HG03354 (cell line): ENCODE measurements at regions not wholly inside any gene's neighbourhood (a gene's known extent, or its start where the extent isn't known, plus 50 kb on each side); places are given as distances from the start of the nearest gene placed in this dataset.
"Not testable (repeated sequence)": the region's sequence is repeated elsewhere in the genome, so short reads cannot be mapped to it uniquely, and the experiment has no call there.

Experiments
- ATAC-seq: cut with Tn5 transposase; IDR thresholded peaks from one replicate; pipeline ENCODE4 v1.9.1; 2021; ENCODE audit warnings: mild to moderate bottlenecking; ENCODE audit not compliant: unreplicated experiment, poor library complexity, severe bottlenecking

- ATAC-seq: no peak
Measured at GRCh38 chr12:91278126-91278525, 95.5 kb upstream of the DCN start.

- ATAC-seq: no peak
Measured at GRCh38 chr12:91276509-91276908, 93.9 kb upstream of the DCN start.

DNA sequence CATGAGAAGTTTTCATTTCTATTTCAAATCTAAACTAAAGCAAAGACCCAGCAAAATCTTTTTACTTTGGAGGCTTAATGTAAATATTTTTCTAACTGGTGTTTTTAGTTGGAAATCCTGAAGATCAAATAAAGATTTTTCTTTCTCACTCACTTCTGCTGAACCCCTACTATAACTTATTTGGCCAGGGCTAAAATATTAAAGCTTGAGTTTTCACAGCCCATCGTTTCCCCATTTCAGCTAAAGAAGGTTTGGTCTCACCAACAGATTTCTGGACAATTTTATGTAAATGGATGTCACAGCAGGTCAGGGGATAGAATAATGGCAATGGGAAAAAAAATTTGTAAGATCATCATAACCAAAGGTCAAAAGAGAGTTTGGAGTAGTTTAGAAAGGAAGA is 92.7 kb upstream of the DCN start:
- no peak for ATAC-seq

- ATAC-seq: no peak
Measured at GRCh38 chr12:91274916-91275315, 92.3 kb upstream of the DCN start.

DNA sequence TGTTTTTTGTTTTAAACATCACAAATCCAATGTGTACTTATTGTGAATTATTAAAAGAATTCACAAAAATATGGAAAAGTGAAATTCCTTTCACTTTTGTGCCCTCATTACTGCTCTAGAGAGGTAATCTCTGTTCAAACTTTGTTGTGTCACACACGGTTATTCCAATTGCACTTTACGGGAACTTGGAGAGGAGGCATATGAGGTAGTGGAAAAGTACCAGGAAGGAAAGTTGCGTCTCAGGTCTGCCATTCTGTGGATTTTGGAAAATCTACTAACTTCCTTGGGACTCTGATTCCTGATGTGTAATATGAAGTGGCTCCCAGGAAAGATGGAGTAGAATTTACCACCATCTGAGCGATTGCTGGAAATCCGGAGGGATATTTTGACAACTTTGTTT is 90.9 kb upstream of the DCN start:
- no peak for ATAC-seq

DNA sequence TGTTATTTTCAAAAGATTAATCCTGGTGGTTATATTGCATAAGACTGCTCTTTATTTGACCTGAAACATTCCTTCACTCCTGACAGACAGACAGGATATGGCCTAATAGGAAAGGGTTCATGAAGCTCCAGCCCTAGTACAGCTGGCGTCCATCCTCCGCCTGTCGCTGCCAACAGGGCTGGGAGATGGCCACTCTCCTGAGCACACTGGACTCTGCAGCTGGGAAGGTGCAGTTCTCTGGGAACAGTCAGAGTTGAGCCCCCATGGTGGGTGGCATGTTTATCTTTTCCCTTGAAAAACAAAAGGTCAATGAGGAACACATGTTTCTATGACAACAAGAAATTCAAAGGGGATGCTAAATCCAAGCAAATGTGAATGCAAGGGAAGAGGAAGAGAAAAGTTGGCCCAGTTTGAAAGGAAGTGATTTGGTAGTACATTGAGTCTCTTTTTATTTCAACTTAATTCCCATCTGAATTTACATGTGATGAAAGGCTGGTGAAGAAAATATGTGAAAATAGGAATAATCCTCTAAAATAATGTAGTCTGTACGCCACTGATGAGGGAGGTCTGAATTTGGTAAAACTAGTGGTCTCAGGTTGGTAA is 89.9 kb upstream of the DCN start:
- no peak for ATAC-seq

DNA sequence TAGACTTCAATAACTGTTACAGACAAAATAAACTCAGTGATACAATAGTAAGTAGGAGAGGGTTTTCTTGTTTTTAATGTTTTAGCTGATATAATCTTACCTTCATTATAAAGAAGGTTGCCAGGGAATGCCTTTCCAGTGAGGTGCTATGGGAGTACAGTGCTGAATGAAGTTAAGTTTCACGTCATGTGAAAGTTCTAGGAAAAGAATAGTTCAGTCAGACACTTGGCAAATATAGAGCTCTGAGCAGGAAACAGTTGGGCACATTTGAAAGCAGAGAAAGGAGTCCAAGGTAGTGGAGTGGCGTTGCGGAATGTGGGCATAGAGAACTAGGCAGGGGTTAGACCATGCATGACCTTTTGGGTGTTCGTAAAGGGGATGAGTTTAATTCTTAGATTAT is 88.6 kb upstream of the DCN start:
- no peak for ATAC-seq

GRCh38 chr12:91267039-91267438 is 84.4 kb upstream of the DCN start:
- no peak for ATAC-seq

- no peak for ATAC-seq
Measured at GRCh38 chr12:91264178-91264577, 81.6 kb upstream of the DCN start.

DNA sequence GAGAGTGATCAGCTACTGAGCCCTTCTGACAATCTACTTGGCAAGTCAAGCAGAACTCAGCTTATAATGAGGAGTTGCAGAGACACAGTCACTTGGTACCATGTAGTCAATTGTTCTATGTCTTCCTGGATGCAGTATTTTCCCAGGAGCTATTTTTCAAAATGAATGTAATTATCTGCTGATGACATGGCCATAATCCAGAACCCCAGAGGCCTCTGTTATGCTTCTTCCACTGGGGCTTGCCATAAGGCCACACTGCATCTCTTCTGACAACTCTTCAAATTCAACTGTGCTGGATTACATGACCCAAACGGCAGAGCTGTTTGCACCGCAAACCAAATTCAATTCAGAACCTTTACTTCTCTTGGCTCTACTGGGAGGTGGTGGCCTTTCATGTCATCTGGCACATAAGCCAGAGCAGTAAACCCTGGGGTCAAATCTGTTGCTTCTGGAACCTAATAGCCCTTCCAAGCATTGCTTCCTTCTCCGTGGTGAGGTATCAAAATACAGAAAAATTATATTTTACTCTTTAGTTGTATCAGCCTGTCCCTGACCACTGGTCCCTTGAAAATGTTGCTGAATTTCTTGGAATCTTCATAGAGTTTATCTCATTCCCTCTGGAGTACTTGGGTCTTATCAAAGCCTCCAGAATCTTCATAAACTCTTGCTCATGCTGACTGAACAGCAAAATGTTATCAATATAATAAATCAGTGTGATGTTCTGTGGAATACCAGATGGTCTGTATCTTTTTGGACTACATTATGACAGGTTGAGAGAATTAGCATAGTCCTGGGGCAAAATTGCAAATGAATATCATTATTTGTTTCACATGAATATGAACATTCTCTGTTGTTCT is 79.4 kb upstream of the DCN start:
- no peak for ATAC-seq

GRCh38 chr12:91256411-91256810 is 73.8 kb upstream of the DCN start:
- no peak for ATAC-seq

- ATAC-seq: no peak
Measured at GRCh38 chr12:91252341-91252740, 69.7 kb upstream of the DCN start.

- ATAC-seq: no peak
Measured at GRCh38 chr12:91250273-91250665, 67.7 kb upstream of the DCN start.

- ATAC-seq: no peak
Measured at GRCh38 chr12:91249518-91250272, 67.1 kb upstream of the DCN start.

GRCh38 chr12:91249054-91249453 is 66.4 kb upstream of the DCN start:
- no peak for ATAC-seq

DNA sequence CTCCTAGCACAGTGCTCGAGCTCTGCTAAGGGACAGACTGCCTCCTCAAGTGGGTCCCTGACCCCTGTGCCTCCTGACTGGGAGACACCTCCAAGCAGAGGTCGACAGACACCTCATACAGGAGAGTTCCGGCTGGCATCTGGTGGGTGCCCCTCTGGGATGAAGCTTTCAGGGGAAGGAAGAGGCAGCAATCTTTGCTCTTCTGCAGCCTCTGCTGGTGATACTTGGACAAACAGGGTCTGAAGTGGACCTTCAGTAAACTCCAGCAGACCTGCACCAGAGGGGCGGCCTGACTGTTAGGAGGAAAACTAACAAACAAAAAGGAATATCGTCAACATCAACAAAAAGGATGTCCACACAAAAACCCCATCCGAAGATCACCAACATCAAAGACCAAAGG is 60.6 kb upstream of the DCN start:
- not testable (repeated sequence) for ATAC-seq

DNA sequence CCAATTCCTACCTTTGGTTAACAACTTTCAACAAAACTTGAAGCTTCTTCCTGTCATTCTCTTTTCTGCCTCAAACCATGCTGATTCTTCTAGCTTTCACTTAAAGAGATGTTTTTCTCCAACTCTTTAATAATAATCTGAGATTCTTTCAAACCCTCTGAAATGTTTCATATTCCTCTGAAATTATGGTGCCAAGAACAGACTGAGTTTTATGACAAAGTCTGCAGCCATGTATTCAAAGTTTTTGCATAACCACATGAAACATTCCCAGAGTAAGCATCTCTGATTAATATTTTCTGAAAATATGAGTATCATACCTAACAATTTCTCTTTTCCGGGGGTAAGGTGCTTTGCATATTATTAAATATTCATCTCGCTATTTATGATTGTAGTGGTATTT is 59.1 kb upstream of the DCN start:
- no peak for ATAC-seq

GRCh38 chr12:91240386-91241095 is 57.9 kb upstream of the DCN start:
- ATAC-seq: no peak

DNA sequence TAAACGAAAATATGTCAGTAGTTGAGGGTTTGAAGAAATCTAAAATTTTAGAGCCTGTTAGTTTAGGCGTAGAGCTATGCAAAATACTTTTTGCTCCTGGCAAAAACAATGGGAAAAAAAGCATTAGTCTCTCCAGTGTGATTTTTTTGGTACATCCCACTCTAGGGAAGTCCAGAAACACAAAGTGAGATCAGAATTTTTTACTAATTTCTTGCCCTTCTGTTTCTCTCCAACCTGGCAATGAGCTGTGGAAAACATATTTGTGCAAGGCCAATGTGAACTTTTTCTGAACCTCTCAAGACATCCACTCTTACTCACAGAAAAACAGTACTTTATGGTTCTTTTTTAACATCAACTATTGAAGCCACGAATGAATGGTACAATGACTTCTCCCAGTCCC is 56.9 kb upstream of the DCN start:
- no peak for ATAC-seq
